ENCODE measurements at regions not wholly inside any gene's neighbourhood (a gene's known extent, or its start where the extent isn't known, plus 50 kb on each side); places are given as distances from the start of the nearest gene placed in this dataset.

DNA sequence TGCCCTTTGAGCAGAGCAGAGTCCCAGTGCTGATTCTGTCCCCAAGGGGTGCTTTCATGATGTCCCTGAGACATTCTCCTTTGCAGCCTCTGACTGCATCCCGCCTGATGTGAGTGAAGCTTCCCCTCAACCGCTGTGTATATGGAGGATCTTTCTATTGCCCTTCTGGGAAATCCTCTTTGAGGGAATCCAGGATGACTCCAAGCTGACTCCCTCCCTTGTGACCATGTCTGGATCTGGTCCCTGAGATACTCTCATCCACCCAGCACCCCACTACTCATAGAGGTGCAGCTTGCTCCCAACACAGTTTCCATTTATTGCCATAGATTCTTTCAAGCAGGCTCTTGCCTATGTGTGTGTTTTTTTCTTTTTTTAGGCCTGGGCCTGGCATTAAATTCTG lies 216.5 kb downstream of the SEC61B start:
- Histone ChIP-seq H3K4me3 (ENCODE audit: extremely low read depth in 1 of 4, insufficient read depth in 2 of 4, low read depth in 3 of 4, low read length in 4 of 4) (no peak overlapping the region), H3K79me2 (ENCODE audit: control insufficient read depth in 1 of 2, insufficient read depth in 2 of 2, low read length in 2 of 2) (no peaks in the 10 kb centered on the region), H4K20me1 (replicated peaks in 1 of 2; ENCODE audit: control insufficient read depth in 1 of 2, insufficient read depth in 2 of 2, low read length in 2 of 2) (no peaks in the 10 kb centered on the region), H4K5ac (ENCODE audit: insufficient read length, low read depth, low read length) (no peak overlapping the region), H3K4ac (replicated peaks; ENCODE audit: insufficient read length, low read depth, low read length) (no peak overlapping the region), H4K91ac (replicated peaks; ENCODE audit: insufficient read length, low read length) (no peak overlapping the region), H3K9ac (replicated peaks in 1 of 4; ENCODE audit: extremely low read depth in 1 of 4, low read depth in 3 of 4, low read length in 3 of 4) (no peak overlapping the region), H2BK5ac (ENCODE audit: low read depth, low read length) (no peak overlapping the region), H3K27me3 (replicated peaks in 1 of 4; ENCODE audit: control insufficient read depth in 3 of 4, extremely low read depth in 1 of 4, insufficient read depth in 3 of 4, low read length in 3 of 4) (no peaks in the 10 kb centered on the region), H2BK12ac (ENCODE audit: low read depth, low read length) (no peak overlapping the region), H2AK5ac (ENCODE audit: low read depth, low read length) (no peak overlapping the region), H2AFZ (ENCODE audit: low read length) (no peak overlapping the region; the same call in 1 of the 2 replicates), H2BK20ac (ENCODE audit: low read length) (no peak overlapping the region), H3K23ac (ENCODE audit: insufficient read length) (no peak overlapping the region), H3K18ac (ENCODE audit: extremely low read depth, low read length) (no peak overlapping the region), H2BK120ac (replicated peaks; ENCODE audit: low read depth, low read length) (no peak overlapping the region), H4K8ac (ENCODE audit: extremely low read depth, insufficient read depth, low read length) (no peak overlapping the region), H3K4me1 (replicated peaks in 1 of 4; ENCODE audit: control insufficient read depth in 3 of 4, insufficient read depth in 4 of 4, low read length in 3 of 4) (peaks cover 0 to 3% (median 1%) of the 10 kb centered on the region in 4 experiments; a peak in 1 of 7 replicates), H3K4me2 (ENCODE audit: insufficient read depth in 1 of 2, low read depth in 2 of 2, low read length in 2 of 2) (no peak overlapping the region), H2BK15ac (ENCODE audit: low read length) (no peak overlapping the region), H3K27ac (ENCODE audit: low read depth, low read length) (no peak overlapping the region), H3K9me3 (ENCODE audit: insufficient read depth in 2 of 2, low read depth in 1 of 2, low read length in 1 of 2) (no peaks in the 10 kb centered on the region), H3K56ac (replicated peaks; ENCODE audit: insufficient read length, low read depth, low read length) (no peak overlapping the region), H3K23me2 (ENCODE audit: low read depth, low read length) (no peaks in the 10 kb centered on the region), H3K36me3 (ENCODE audit: control insufficient read depth in 2 of 4, insufficient read depth in 4 of 4, low read length in 3 of 4) (no peaks in the 10 kb centered on the region), H3K79me1 (ENCODE audit: low read depth, low read length) (no peaks in the 10 kb centered on the region), H3K14ac (ENCODE audit: insufficient read length) (no peak overlapping the region)
- CTCF ChIA-PET (ENCODE audit: partially characterized antibody) = interaction anchor here (1.1 kb wide), 1 partner anchor 14 kb away, joined by 3 read pairs; no protein-coding TSS in a partner anchor
- FAIRE-seq (no peak), DNase-seq (ENCODE audit: low read depth in 1 of 2, low spot score in 2 of 2) (no peak)
- POLR2A ChIA-PET (ENCODE audit: partially characterized antibody) = no interaction called here
- WGBS, 2 experiments (ENCODE audit: extremely low coverage in 1 of 2, insufficient coverage in 1 of 2, insufficient read length in 1 of 2, insufficient replicate concordance in 2 of 2, low coverage in 1 of 2, low lambda C conversion rate in 2 of 2, missing lambda C conversion rate in 1 of 2) = 88% methylated on average over 2 of the region's 2 CpGs; no CpG with 5 or more reads in 1 of the 2 experiments
- no peak for TF ChIP-seq ASH2L (IDR thresholded peaks at IDR 0.05; ENCODE audit: low read length)
- TF ChIP-seq, protein P1, sequence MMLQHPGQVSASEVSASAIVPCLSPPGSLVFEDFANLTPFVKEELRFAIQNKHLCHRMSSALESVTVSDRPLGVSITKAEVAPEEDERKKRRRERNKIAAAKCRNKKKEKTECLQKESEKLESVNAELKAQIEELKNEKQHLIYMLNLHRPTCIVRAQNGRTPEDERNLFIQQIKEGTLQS (IDR thresholded peaks at IDR 0.05; ENCODE audit: insufficient read depth, low read depth, low read length) = no peak
- TF ChIP-seq, protein P2, sequence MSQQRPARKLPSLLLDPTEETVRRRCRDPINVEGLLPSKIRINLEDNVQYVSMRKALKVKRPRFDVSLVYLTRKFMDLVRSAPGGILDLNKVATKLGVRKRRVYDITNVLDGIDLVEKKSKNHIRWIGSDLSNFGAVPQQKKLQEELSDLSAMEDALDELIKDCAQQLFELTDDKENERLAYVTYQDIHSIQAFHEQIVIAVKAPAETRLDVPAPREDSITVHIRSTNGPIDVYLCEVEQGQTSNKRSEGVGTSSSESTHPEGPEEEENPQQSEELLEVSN (IDR thresholded peaks at IDR 0.05) = no peak
- no peak for TF ChIP-seq SP1 (IDR thresholded peaks at IDR 0.05; ENCODE audit: low read depth, low read length)
